H1 (cell line): ENCODE measurements at regions not wholly inside any gene's neighbourhood (a gene's known extent, or its start where the extent isn't known, plus 50 kb on each side); places are given as distances from the start of the nearest gene placed in this dataset.

Experiments used
- CTCF ChIA-PET: fragments of 300-600 bp; sonication (Branson Sonifier 250); formaldehyde crosslinking; loops from one replicate; lab custom pipeline; 2021; ENCODE audit not compliant: partially characterized antibody; lab: Charles Lee
- POLR2A ChIA-PET: fragments of 300-600 bp; sonication (Branson Sonifier 250); formaldehyde crosslinking; loops from one replicate; lab custom pipeline; 2021; ENCODE audit warnings: inconsistent platforms; ENCODE audit not compliant: partially characterized antibody; lab: Charles Lee
- DNase-seq, 2 experiments: peaks; one replicate each; pipeline versions ENCODE4 v3.0.0 to v3.0.0-alpha.2; 2010 to 2022; ENCODE audit warnings: low spot score in 2 of 2, low read depth in 1 of 2, mixed read lengths in 1 of 2
- FAIRE-seq: peaks from 2 replicates; lab custom pipeline; 2011; peaks lifted over from hg19 to GRCh38; lab: Jason Lieb, UNC
- H2AFZ ChIP-seq: 2 replicates; pipeline ENCODE4 v1.8.1; 2012; ENCODE audit warnings: low read length, inconsistent platforms
- H2AK5ac ChIP-seq: 2 replicates; pipeline ENCODE4 v1.6.1; 2013; ENCODE audit warnings: low read depth, low read length
- H2BK120ac ChIP-seq: replicated peaks from 2 replicates; pipeline ENCODE3; 2013; ENCODE audit warnings: low read depth, low read length, inconsistent platforms
- H2BK12ac ChIP-seq: 2 replicates; pipeline ENCODE4 v1.6.1; 2013; ENCODE audit warnings: low read depth, low read length
- H2BK15ac ChIP-seq: 2 replicates; pipeline ENCODE4 v1.6.1; 2013; ENCODE audit warnings: low read length
- H2BK20ac ChIP-seq: 2 replicates; pipeline ENCODE4 v1.6.1; 2013; ENCODE audit warnings: low read length
- H2BK5ac ChIP-seq: 2 replicates; pipeline ENCODE4 v1.6.1; 2013; ENCODE audit warnings: low read depth, low read length
- H3K14ac ChIP-seq: 2 replicates; pipeline ENCODE4 v1.6.1; 2013; ENCODE audit warnings: inconsistent platforms; ENCODE audit not compliant: insufficient read length
- H3K18ac ChIP-seq: 2 replicates; pipeline ENCODE4 v1.6.1; 2013; ENCODE audit warnings: low read length; ENCODE audit errors: extremely low read depth
- H3K23ac ChIP-seq: 2 replicates; pipeline ENCODE4 v1.6.1; 2013; ENCODE audit warnings: inconsistent platforms; ENCODE audit not compliant: insufficient read length
- H3K23me2 ChIP-seq: 2 replicates; pipeline ENCODE4 v1.6.1; 2013; ENCODE audit warnings: low read depth, low read length
- H3K27ac ChIP-seq: 2 replicates; pipeline ENCODE4 v1.6.1; 2011; ENCODE audit warnings: low read depth, low read length, inconsistent platforms
- H3K27me3 ChIP-seq, 4 experiments: replicated peaks in 1 of 4; 1 replicate in 1 of 4; 2 replicates in 3 of 4; pipeline versions ENCODE4 v1.6.1 to v1.8.1; 2011 to 2013; ENCODE audit warnings: low read length in 3 of 4, mild to moderate bottlenecking in 3 of 4, inconsistent platforms in 2 of 4, mixed read lengths in 2 of 4, moderate library complexity in 1 of 4; ENCODE audit not compliant: control insufficient read depth in 3 of 4, insufficient read depth in 3 of 4; ENCODE audit errors: extremely low read depth in 1 of 4
- H3K36me3 ChIP-seq, 4 experiments: 2 replicates each; pipeline versions ENCODE4 v1.6.1 to v1.8.1; 2011 to 2013; ENCODE audit warnings: mild to moderate bottlenecking in 4 of 4, low read length in 3 of 4, moderate library complexity in 2 of 4, control low read depth in 1 of 4, inconsistent platforms in 1 of 4; ENCODE audit not compliant: insufficient read depth in 4 of 4, control insufficient read depth in 2 of 4
- H3K4ac ChIP-seq: replicated peaks from 2 replicates; pipeline ENCODE3; 2013; ENCODE audit warnings: low read length, low read depth, mixed read lengths, inconsistent platforms; ENCODE audit not compliant: insufficient read length
- H3K4me1 ChIP-seq, 4 experiments: replicated peaks in 1 of 4; 1 replicate in 1 of 4; 2 replicates in 3 of 4; pipeline versions ENCODE4 v1.6.1 to v1.8.1; 2011 to 2013; ENCODE audit warnings: low read length in 3 of 4, inconsistent platforms in 2 of 4, mixed read lengths in 1 of 4; ENCODE audit not compliant: insufficient read depth in 4 of 4, control insufficient read depth in 3 of 4
- H3K4me2 ChIP-seq, 2 experiments: 2 replicates each; pipeline versions ENCODE4 v1.6.1 to v1.8.1; 2011 to 2013; ENCODE audit warnings: low read depth in 2 of 2, low read length in 2 of 2, control low read depth in 1 of 2, inconsistent platforms in 1 of 2, mild to moderate bottlenecking in 1 of 2; ENCODE audit not compliant: insufficient read depth in 1 of 2
- H3K4me3 ChIP-seq, 4 experiments: fragments of 200-600, 300-600 bp in 1 of 4; sonication (generic), shearing (Covaris generic), sonication (Bioruptor Twin) in 1 of 4; 2 replicates each; pipeline versions ENCODE4 v1.5.1 to v1.8.1; 2011 to 2016; ENCODE audit warnings: low read length in 4 of 4, low read depth in 3 of 4, control low read depth in 2 of 4, inconsistent platforms in 2 of 4, mild to moderate bottlenecking in 2 of 4, mixed read lengths in 1 of 4, moderate library complexity in 1 of 4; ENCODE audit not compliant: insufficient read depth in 2 of 4; ENCODE audit errors: extremely low read depth in 1 of 4
- H3K56ac ChIP-seq: replicated peaks from 2 replicates; pipeline ENCODE3; 2013; ENCODE audit warnings: low read depth, mild to moderate bottlenecking, mixed read lengths, low read length, inconsistent platforms; ENCODE audit not compliant: insufficient read length
- H3K79me1 ChIP-seq: 2 replicates; pipeline ENCODE4 v1.6.1; 2013; ENCODE audit warnings: low read depth, low read length, control low read depth
- H3K79me2 ChIP-seq, 2 experiments: 2 replicates each; pipeline versions ENCODE4 v1.6.1 to v1.8.1; 2012 to 2013; ENCODE audit warnings: low read length in 2 of 2, mild to moderate bottlenecking in 2 of 2, inconsistent platforms in 1 of 2; ENCODE audit not compliant: insufficient read depth in 2 of 2, control insufficient read depth in 1 of 2
- H3K9ac ChIP-seq, 4 experiments: replicated peaks in 1 of 4; 1 replicate in 1 of 4; 2 replicates in 3 of 4; pipeline versions ENCODE4 v1.6.1 to v1.8.1; 2011 to 2013; ENCODE audit warnings: low read depth in 3 of 4, low read length in 3 of 4, control low read depth in 2 of 4, mild to moderate bottlenecking in 2 of 4, moderate library complexity in 2 of 4, inconsistent platforms in 1 of 4; ENCODE audit errors: extremely low read depth in 1 of 4
- H3K9me3 ChIP-seq, 2 experiments: 2 replicates each; pipeline versions ENCODE4 v1.6.1 to v1.8.1; 2012 to 2013; ENCODE audit warnings: mild to moderate bottlenecking in 2 of 2, moderate library complexity in 2 of 2, control low read depth in 1 of 2, inconsistent platforms in 1 of 2, low read depth in 1 of 2, low read length in 1 of 2, mixed read lengths in 1 of 2; ENCODE audit not compliant: insufficient read depth in 2 of 2
- H4K20me1 ChIP-seq, 2 experiments: replicated peaks in 1 of 2; 2 replicates each; pipeline versions ENCODE3 to v1.8.1; 2011 to 2013; ENCODE audit warnings: inconsistent platforms in 2 of 2, low read length in 2 of 2, mild to moderate bottlenecking in 1 of 2; ENCODE audit not compliant: insufficient read depth in 2 of 2, control insufficient read depth in 1 of 2
- H4K5ac ChIP-seq: 2 replicates; pipeline ENCODE4 v1.6.1; 2013; ENCODE audit warnings: low read length, low read depth, mixed read lengths, inconsistent platforms; ENCODE audit not compliant: insufficient read length
- H4K8ac ChIP-seq: 2 replicates; pipeline ENCODE4 v1.8.0; 2013; ENCODE audit warnings: mild to moderate bottlenecking, moderate library complexity, low read length, inconsistent platforms; ENCODE audit not compliant: insufficient read depth; ENCODE audit errors: extremely low read depth
- H4K91ac ChIP-seq: replicated peaks from 2 replicates; pipeline ENCODE3; 2013; ENCODE audit warnings: low read length, mixed read lengths, inconsistent platforms; ENCODE audit not compliant: insufficient read length
- HDAC2 ChIP-seq, 2 experiments: fragments of 300-600 bp in 1 of 2; sonication (generic) in 1 of 2; IDR thresholded peaks; 2 replicates each; pipeline ENCODE4 v1.6.1; 2011 to 2012; ENCODE audit warnings: low read depth in 2 of 2, low read length in 2 of 2, mild to moderate bottlenecking in 2 of 2, moderate library complexity in 2 of 2, borderline replicate concordance in 1 of 2, inconsistent platforms in 1 of 2
- JUN ChIP-seq: IDR thresholded peaks from 2 replicates; pipeline ENCODE4 v1.6.1; 2011; ENCODE audit warnings: low read depth, mild to moderate bottlenecking, improper control_type of control experiment, low read length
- KDM5A ChIP-seq: fragments of 200-600 bp; IDR thresholded peaks from 2 replicates; pipeline ENCODE4 v1.7.1; 2012; ENCODE audit warnings: mild to moderate bottlenecking, low read length, inconsistent platforms, mixed read lengths
- RNF2 ChIP-seq: fragments of 200-900, 300-1000 bp; sonication (generic); IDR thresholded peaks from 2 replicates; pipeline ENCODE4 v1.7.1; 2016; ENCODE audit warnings: borderline replicate concordance, low read depth, mild to moderate bottlenecking, antibody characterized with exemption, low read length; ENCODE audit not compliant: poor library complexity, severe bottlenecking; ENCODE audit errors: missing control alignments
- SAP30 ChIP-seq: fragments of 300-600 bp; sonication (generic); IDR thresholded peaks from 2 replicates; pipeline ENCODE4 v1.7.1; 2012; ENCODE audit warnings: low read length, moderate library complexity, mild to moderate bottlenecking, inconsistent platforms; ENCODE audit not compliant: insufficient read depth, insufficient replicate concordance
- SUZ12 ChIP-seq: fragments of 200-600 bp; sonication (generic); IDR thresholded peaks from 2 replicates; pipeline ENCODE4 v1.6.1; 2012; ENCODE audit warnings: mild to moderate bottlenecking, inconsistent platforms, low read length, moderate library complexity, mixed read lengths
- TAF1 ChIP-seq: IDR thresholded peaks from 2 replicates; pipeline ENCODE4 v1.6.1; 2011; ENCODE audit warnings: mild to moderate bottlenecking, low read depth, low read length
- TCF12 ChIP-seq: IDR thresholded peaks from 2 replicates; pipeline ENCODE4 v1.6.1; 2011; ENCODE audit warnings: low read depth, mild to moderate bottlenecking, low read length
- WGBS, 2 experiments: shearing (Covaris generic) in 1 of 2; methylation state at CpG; one replicate each; pipeline versions ENCODE4 v1.1.6 to v1.1.7; 2013 to 2015; ENCODE audit warnings: low lambda C conversion rate in 2 of 2, mixed read lengths in 2 of 2, inconsistent platforms in 1 of 2, low coverage in 1 of 2, missing lambda C conversion rate in 1 of 2; ENCODE audit not compliant: insufficient replicate concordance in 2 of 2, insufficient coverage in 1 of 2, insufficient read length in 1 of 2; ENCODE audit errors: extremely low coverage in 1 of 2, missing lambda C conversion rate in 1 of 2; 5-methylcytosine and 5-hydroxymethylcytosine counted together
- TF ChIP-seq, protein P1 (sequence below): IDR thresholded peaks from 2 replicates; pipeline ENCODE4 v1.6.1; 2011; ENCODE audit warnings: low read length, improper control_type of control experiment
- TF ChIP-seq, protein P2 (sequence below), 3 experiments: IDR thresholded peaks; 1 replicate in 2 of 3; 2 replicates in 1 of 3; pipeline versions ENCODE4 v1.5.1 to v1.6.1; 2011; ENCODE audit warnings: low read length in 3 of 3, mild to moderate bottlenecking in 3 of 3, inconsistent platforms in 2 of 3, low read depth in 1 of 3, moderate library complexity in 1 of 3; ENCODE audit not compliant: insufficient read depth in 1 of 3; ENCODE audit errors: control extremely low read depth in 1 of 3

GRCh38 chr11:93922830-93923229 is 72.4 kb upstream of the VSTM5 start:
- Histone ChIP-seq H2AFZ (peak overlapping the region; percentile 84; the same call in 1 of the 2 replicates), H3K79me2 (no peaks in the 10 kb centered on the region), H3K4me1 (no peaks in the 10 kb centered on the region), H3K27me3 (no peaks in the 10 kb centered on the region), H3K56ac (no peak overlapping the region), H4K91ac (no peak overlapping the region), H3K4ac (no peak overlapping the region), H2AK5ac (no peak overlapping the region), H3K18ac (no peak overlapping the region), H3K23me2 (no peaks in the 10 kb centered on the region), H3K27ac (no peak overlapping the region), H2BK120ac (no peak overlapping the region), H3K9me3 (no peaks in the 10 kb centered on the region), H3K14ac (no peak overlapping the region), H2BK5ac (no peak overlapping the region), H2BK20ac (no peak overlapping the region), H3K79me1 (no peaks in the 10 kb centered on the region), H4K20me1 (no peaks in the 10 kb centered on the region), H2BK15ac (no peak overlapping the region), H4K8ac (no peak overlapping the region), H3K36me3 (no peaks in the 10 kb centered on the region), H4K5ac (no peak overlapping the region), H3K9ac (no peak overlapping the region), H3K4me2 (no peak overlapping the region), H3K23ac (no peak overlapping the region), H2BK12ac (no peak overlapping the region), H3K4me3 (no peak overlapping the region)
- ChIA-PET POLR2A (interaction anchor here (0.9 kb wide), 1 partner anchor 203 kb away, joined by 3 read pairs; no protein-coding TSS in a partner anchor), CTCF (interaction anchor here (0.9 to 4.9 kb wide), 16 partner anchors 9 to 601 kb away, joined by 3 to 48 read pairs (median 11); partner anchors contain the start of gene PANX1)
- 74% methylated on average over 4 of the region's 4 CpGs; no CpG with 5 or more reads in 1 of the 2 experiments for WGBS, 2 experiments
- no peak for FAIRE-seq
- no peak for DNase-seq
- TF ChIP-seq, protein P1, sequence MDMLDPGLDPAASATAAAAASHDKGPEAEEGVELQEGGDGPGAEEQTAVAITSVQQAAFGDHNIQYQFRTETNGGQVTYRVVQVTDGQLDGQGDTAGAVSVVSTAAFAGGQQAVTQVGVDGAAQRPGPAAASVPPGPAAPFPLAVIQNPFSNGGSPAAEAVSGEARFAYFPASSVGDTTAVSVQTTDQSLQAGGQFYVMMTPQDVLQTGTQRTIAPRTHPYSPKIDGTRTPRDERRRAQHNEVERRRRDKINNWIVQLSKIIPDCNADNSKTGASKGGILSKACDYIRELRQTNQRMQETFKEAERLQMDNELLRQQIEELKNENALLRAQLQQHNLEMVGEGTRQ, result no peak
- no peak for TF ChIP-seq JUN
- no peak for TF ChIP-seq KDM5A
- TF ChIP-seq SUZ12, result no peak
- TF ChIP-seq SAP30, result no peak
- TF ChIP-seq TCF12, result no peak
- TF ChIP-seq, protein P2, sequence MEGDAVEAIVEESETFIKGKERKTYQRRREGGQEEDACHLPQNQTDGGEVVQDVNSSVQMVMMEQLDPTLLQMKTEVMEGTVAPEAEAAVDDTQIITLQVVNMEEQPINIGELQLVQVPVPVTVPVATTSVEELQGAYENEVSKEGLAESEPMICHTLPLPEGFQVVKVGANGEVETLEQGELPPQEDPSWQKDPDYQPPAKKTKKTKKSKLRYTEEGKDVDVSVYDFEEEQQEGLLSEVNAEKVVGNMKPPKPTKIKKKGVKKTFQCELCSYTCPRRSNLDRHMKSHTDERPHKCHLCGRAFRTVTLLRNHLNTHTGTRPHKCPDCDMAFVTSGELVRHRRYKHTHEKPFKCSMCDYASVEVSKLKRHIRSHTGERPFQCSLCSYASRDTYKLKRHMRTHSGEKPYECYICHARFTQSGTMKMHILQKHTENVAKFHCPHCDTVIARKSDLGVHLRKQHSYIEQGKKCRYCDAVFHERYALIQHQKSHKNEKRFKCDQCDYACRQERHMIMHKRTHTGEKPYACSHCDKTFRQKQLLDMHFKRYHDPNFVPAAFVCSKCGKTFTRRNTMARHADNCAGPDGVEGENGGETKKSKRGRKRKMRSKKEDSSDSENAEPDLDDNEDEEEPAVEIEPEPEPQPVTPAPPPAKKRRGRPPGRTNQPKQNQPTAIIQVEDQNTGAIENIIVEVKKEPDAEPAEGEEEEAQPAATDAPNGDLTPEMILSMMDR (IDR thresholded peaks at IDR 0.05; ENCODE audit: control extremely low read depth in 1 of 3, insufficient read depth in 1 of 3, low read depth in 1 of 3, low read length in 3 of 3), result no peak
- no peak for TF ChIP-seq TAF1
- no peak for TF ChIP-seq HDAC2 (IDR thresholded peaks at IDR 0.05; ENCODE audit: borderline replicate concordance in 1 of 2, low read depth in 2 of 2, low read length in 2 of 2)
- TF ChIP-seq RNF2, result no peak
